Activated naive CD8-positive, alpha-beta T cell (primary cell): ENCODE measurements at regions not wholly inside any gene's neighbourhood (a gene's known extent, or its start where the extent isn't known, plus 50 kb on each side); places are given as distances from the start of the nearest gene placed in this dataset.
"Not testable (repeated sequence)": the region's sequence is repeated elsewhere in the genome, so short reads cannot be mapped to it uniquely, and the experiment has no call there.

Experiments
- H3K27ac Mint-ChIP-seq: one replicate; pipeline ENCODE4 v1.8.0; 2021; ENCODE audit warnings: mixed read lengths
- H3K27me3 Mint-ChIP-seq: one replicate; pipeline ENCODE4 v1.8.0; 2021; ENCODE audit warnings: mixed read lengths
- H3K36me3 Mint-ChIP-seq: one replicate; pipeline ENCODE4 v1.8.0; 2021; ENCODE audit warnings: mixed read lengths
- H3K4me1 Mint-ChIP-seq: one replicate; pipeline ENCODE4 v1.8.0; 2021; ENCODE audit warnings: low read depth, mixed read lengths
- H3K4me3 Mint-ChIP-seq: one replicate; pipeline ENCODE4 v1.8.0; 2021; ENCODE audit warnings: mild to moderate bottlenecking, mixed read lengths
- H3K9me3 Mint-ChIP-seq: one replicate; pipeline ENCODE4 v1.8.0; 2021; ENCODE audit warnings: low read depth, mixed read lengths

- peaks cover 14% of the 10 kb centered on the region for H3K27me3 Mint-ChIP-seq
- not testable (repeated sequence) for H3K4me3 Mint-ChIP-seq, H3K27ac Mint-ChIP-seq, H3K4me1 Mint-ChIP-seq, H3K9me3 Mint-ChIP-seq, H3K36me3 Mint-ChIP-seq
Measured at GRCh38 chr14:23892289-23892688, 61.3 kb upstream of the DHRS4 start.

- Mint-ChIP-seq H3K27ac (no peak overlapping the region), H3K9me3 (no peaks in the 10 kb centered on the region), H3K36me3 (no peaks in the 10 kb centered on the region)
Measured at GRCh38 chr14:23894362-23895052, 59.1 kb upstream of the DHRS4 start.

GRCh38 chr14:23895053-23895419 is 58.5 kb upstream of the DHRS4 start:
- H3K27ac Mint-ChIP-seq = no peak overlapping the region
- H3K4me3 Mint-ChIP-seq = no peak overlapping the region
- H3K27me3 Mint-ChIP-seq = peaks cover 4% of the 10 kb centered on the region

More at GRCh38 chr14:23894362-23895052, 59.1 kb upstream of the DHRS4 start:
- Mint-ChIP-seq H3K4me1 (no peaks in the 10 kb centered on the region), H3K27me3 (peaks cover 4% of the 10 kb centered on the region), H3K4me3 (no peak overlapping the region)

GRCh38 chr14:23895480-23895879 is 58.1 kb upstream of the DHRS4 start:
- Mint-ChIP-seq H3K36me3 (no peaks in the 10 kb centered on the region), H3K4me3 (no peak overlapping the region), H3K4me1 (no peaks in the 10 kb centered on the region), H3K27me3 (peaks cover 5% of the 10 kb centered on the region), H3K27ac (no peak overlapping the region), H3K9me3 (no peaks in the 10 kb centered on the region)

More at GRCh38 chr14:23895053-23895419, 58.5 kb upstream of the DHRS4 start:
- Mint-ChIP-seq H3K4me1 (no peaks in the 10 kb centered on the region), H3K9me3 (no peaks in the 10 kb centered on the region), H3K36me3 (no peaks in the 10 kb centered on the region)

- H3K36me3 Mint-ChIP-seq = no peaks in the 10 kb centered on the region
- no peaks in the 10 kb centered on the region for H3K4me1 Mint-ChIP-seq
- H3K9me3 Mint-ChIP-seq = no peaks in the 10 kb centered on the region
- no peak overlapping the region for H3K27ac Mint-ChIP-seq
- peaks cover 10% of the 10 kb centered on the region for H3K27me3 Mint-ChIP-seq
- no peak overlapping the region for H3K4me3 Mint-ChIP-seq
Measured at GRCh38 chr14:23896609-23897153, 56.9 kb upstream of the DHRS4 start.

GRCh38 chr14:23897291-23897690 is 56.3 kb upstream of the DHRS4 start:
- not testable (repeated sequence) for H3K4me3 Mint-ChIP-seq, H3K4me1 Mint-ChIP-seq, H3K9me3 Mint-ChIP-seq, H3K27ac Mint-ChIP-seq, H3K36me3 Mint-ChIP-seq
- H3K27me3 Mint-ChIP-seq = peaks cover 10% of the 10 kb centered on the region

- H3K4me3 Mint-ChIP-seq, H3K4me1 Mint-ChIP-seq, H3K9me3 Mint-ChIP-seq, H3K27ac Mint-ChIP-seq, H3K27me3 Mint-ChIP-seq, H3K36me3 Mint-ChIP-seq: not testable (repeated sequence)
Measured at GRCh38 chr14:23898359-23898758, 55.2 kb upstream of the DHRS4 start.

GRCh38 chr14:23899788-23900187 is 53.8 kb upstream of the DHRS4 start:
- Mint-ChIP-seq H3K27ac (no peak overlapping the region), H3K4me1 (no peaks in the 10 kb centered on the region)

GRCh38 chr14:23903442-23903841 is 50.1 kb upstream of the DHRS4 start:
- Mint-ChIP-seq H3K36me3 (peaks cover 4% of the 10 kb centered on the region), H3K27ac (no peak overlapping the region), H3K4me3 (no peak overlapping the region), H3K9me3 (no peaks in the 10 kb centered on the region), H3K27me3 (peaks cover 20% of the 10 kb centered on the region), H3K4me1 (no peaks in the 10 kb centered on the region)

More at GRCh38 chr14:23899788-23900187, 53.8 kb upstream of the DHRS4 start:
- Mint-ChIP-seq H3K4me3 (no peak overlapping the region), H3K27me3 (peaks cover 11% of the 10 kb centered on the region), H3K36me3 (no peaks in the 10 kb centered on the region), H3K9me3 (no peaks in the 10 kb centered on the region)
